K562 (cell line): ENCODE measurements at regions not wholly inside any gene's neighbourhood (a gene's known extent, or its start where the extent isn't known, plus 50 kb on each side); places are given as distances from the start of the nearest gene placed in this dataset.

Experiments used
- ATAC-seq: fragments of 200-7000 bp; cut with Tn5 transposase; 3 replicates; pipeline ENCODE4 v1.9.1; 2020; ENCODE audit warnings: moderate library complexity
- BruUV-seq: library from RNA; stranded (reverse); fragments of 400-500 nt; replicated peaks from 2 replicates; lab custom pipeline; 2021; lab: Mats Ljungman, UMichigan
- CTCF ChIA-PET: fragments of 300-600 bp; formaldehyde crosslinking; extraction: SDS; loops from one replicate; lab custom pipeline; 2021; ENCODE audit warnings: low intra/inter-chr PET ratio; lab: Yijun Ruan, JAX
- POLR2A ChIA-PET: fragments of 300-600, 350-650 bp; sonication (Branson Sonifier 250); formaldehyde crosslinking; extraction: SDS; loops from one replicate; lab custom pipeline; 2021; ENCODE audit warnings: antibody characterized with exemption, inconsistent platforms; lab: Yijun Ruan, JAX
- DNase-seq, 4 experiments: peaks; one replicate each; pipeline versions ENCODE4 v3.0.0 to v3.0.0-alpha.2; 2011 to 2018; ENCODE audit warnings: low spot score in 3 of 4, mixed read lengths in 3 of 4; ENCODE audit errors: extremely low read depth in 1 of 4
- FAIRE-seq: peaks from 2 replicates; lab custom pipeline; 2011; peaks lifted over from hg19 to GRCh38; lab: Jason Lieb, UNC
- H2AFZ ChIP-seq: 2 replicates; pipeline ENCODE4 v1.6.0; 2011; ENCODE audit warnings: low read depth, low read length, control low read depth, inconsistent platforms
- H3K27ac ChIP-seq: fragments of 200-600 bp; 3 replicates; pipeline ENCODE4 v1.8.0; 2011; ENCODE audit warnings: low read depth, mild to moderate bottlenecking, control low read depth, inconsistent platforms, low read length, moderate library complexity, mixed read lengths; ENCODE audit errors: extremely low read depth
- H3K27me3 ChIP-seq, 2 experiments: fragments of 300-600 bp in 1 of 2; 2 replicates in 1 of 2; 3 replicates in 1 of 2; pipeline versions ENCODE4 v1.6.0 to v1.8.0; 2011; ENCODE audit warnings: inconsistent platforms in 2 of 2, low read length in 2 of 2, mild to moderate bottlenecking in 1 of 2, mixed read lengths in 1 of 2, moderate library complexity in 1 of 2; ENCODE audit not compliant: control insufficient read depth in 2 of 2, insufficient read depth in 2 of 2
- H3K36me3 ChIP-seq: fragments of 300-600 bp; 3 replicates; pipeline ENCODE4 v1.8.0; 2011; ENCODE audit warnings: mild to moderate bottlenecking, low read length, inconsistent platforms; ENCODE audit not compliant: control insufficient read depth, insufficient read depth
- H3K4me1 ChIP-seq, 2 experiments: fragments of 200-600 bp in 1 of 2; replicated peaks in 1 of 2; 2 replicates in 1 of 2; 3 replicates in 1 of 2; pipeline versions ENCODE4 v1.5.1 to v1.8.0; 2011; ENCODE audit warnings: inconsistent platforms in 2 of 2, low read length in 2 of 2, mild to moderate bottlenecking in 1 of 2, mixed read lengths in 1 of 2, moderate library complexity in 1 of 2; ENCODE audit not compliant: control insufficient read depth in 2 of 2, insufficient read depth in 2 of 2
- H3K4me2 ChIP-seq: 2 replicates; pipeline ENCODE4 v1.6.1; 2011; ENCODE audit warnings: low read length, control low read depth, inconsistent platforms, mixed read lengths; ENCODE audit not compliant: insufficient read depth
- H3K4me3 ChIP-seq: fragments of 200-600 bp; sonication (generic), shearing (Covaris generic); 2 replicates; pipeline ENCODE4 v1.5.1; 2016; ENCODE audit warnings: control low read depth, inconsistent platforms
- H3K79me2 ChIP-seq: fragments of 200-600 bp; 3 replicates; pipeline ENCODE4 v1.8.0; 2011; ENCODE audit warnings: low read length, inconsistent platforms; ENCODE audit not compliant: control insufficient read depth, insufficient read depth
- H3K9ac ChIP-seq, 2 experiments: 2 replicates each; pipeline versions ENCODE4 v1.6.0 to v1.6.1; 2011; ENCODE audit warnings: low read depth in 2 of 2, low read length in 2 of 2, control low read depth in 1 of 2, inconsistent platforms in 1 of 2, mild to moderate bottlenecking in 1 of 2, mixed read lengths in 1 of 2; ENCODE audit not compliant: insufficient read depth in 1 of 2
- H3K9me1 ChIP-seq: one replicate; pipeline ENCODE4 v1.6.0; 2011; ENCODE audit warnings: inconsistent platforms, mild to moderate bottlenecking, low read length, moderate library complexity; ENCODE audit not compliant: control insufficient read depth, insufficient read depth
- H3K9me3 ChIP-seq: replicated peaks from 2 replicates; pipeline ENCODE4 v1.5.1; 2011; ENCODE audit warnings: low read depth, low read length, inconsistent platforms; ENCODE audit not compliant: control insufficient read depth, insufficient read depth
- H4K20me1 ChIP-seq: replicated peaks from 2 replicates; pipeline ENCODE4 v1.6.1; 2011; ENCODE audit warnings: low read length, inconsistent platforms, mixed read lengths; ENCODE audit not compliant: control insufficient read depth, insufficient read depth
- CEBPZ ChIP-seq: fragments of 150-350 bp; IDR thresholded peaks from 2 replicates; pipeline ENCODE4 v1.6.1; 2014; ENCODE audit warnings: low read depth, mild to moderate bottlenecking, low read length, borderline replicate concordance
- PRDM10 ChIP-seq: fragments of 450-650 bp; IDR thresholded peaks from 2 replicates; pipeline ENCODE4 v1.6.1; 2018; ENCODE audit not compliant: partially characterized antibody
- TARDBP ChIP-seq: fragments of 450-650 bp; IDR thresholded peaks from 2 replicates; pipeline ENCODE4 v1.6.1; 2016
- ZKSCAN1 ChIP-seq: fragments of 150-350 bp; IDR thresholded peaks from 2 replicates; pipeline ENCODE4 v1.6.1; 2016; ENCODE audit warnings: low read depth, low read length
- WGBS: fragments of 100-300 bp; shearing (Covaris generic); methylation state at CpG from one replicate; pipeline ENCODE4 v1.1.6; 2016; ENCODE audit warnings: low coverage, mixed read lengths; ENCODE audit not compliant: insufficient coverage; ENCODE audit errors: missing lambda C conversion rate; 5-methylcytosine and 5-hydroxymethylcytosine counted together
- in situ Hi-C: fragments of 300-500 bp; cut with MboI; formaldehyde crosslinking; loops from 4 replicates; pipeline ENCODE4 v1.15.0; 2018; ENCODE audit warnings: inconsistent platforms, mixed read lengths
- intact Hi-C: fragments of 100-400 bp; cut with micrococcal nuclease; formaldehyde crosslinking; loops from 2 replicates; pipeline ENCODE4 v1.14.2; 2022
- TF ChIP-seq, protein P1 (sequence below): sonication (generic); formaldehyde crosslinking; IDR thresholded peaks from 2 replicates; pipeline ENCODE4 v1.4.0; 2020; ENCODE audit warnings: mild to moderate bottlenecking, missing genetic modification reagents

DNA sequence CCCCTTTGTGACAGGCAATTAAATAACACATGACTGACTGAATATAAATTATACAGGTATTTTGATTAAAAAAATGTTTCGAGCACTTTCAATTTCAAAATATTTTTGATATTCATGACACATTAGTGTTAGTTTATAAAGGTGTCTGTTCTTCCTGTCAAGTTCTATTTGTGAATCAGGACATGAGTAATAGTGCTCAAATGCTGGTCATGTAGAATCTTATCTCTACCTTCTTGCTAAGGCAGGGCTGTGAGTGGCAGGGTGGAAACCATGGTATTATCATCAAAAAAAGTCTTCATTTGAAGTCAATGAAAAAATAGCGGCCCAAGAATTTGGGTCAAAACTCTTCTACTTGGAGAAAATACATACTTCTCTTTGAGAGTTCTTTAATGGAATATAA is 250.2 kb downstream of the DACT1 start:
- Histone ChIP-seq H3K27me3 (no peaks in the 10 kb centered on the region), H3K4me1 (no peaks in the 10 kb centered on the region), H3K27ac (no peak overlapping the region), H3K9me1 (no peaks in the 10 kb centered on the region), H3K36me3 (no peaks in the 10 kb centered on the region), H3K4me3 (no peak overlapping the region), H3K4me2 (no peak overlapping the region), H2AFZ (no peak overlapping the region), H3K9ac (no peak overlapping the region), H3K79me2 (no peaks in the 10 kb centered on the region), H3K9me3 (no peaks in the 10 kb centered on the region), H4K20me1 (no peaks in the 10 kb centered on the region)
- TF ChIP-seq TARDBP (no peak), CEBPZ (no peak), ZKSCAN1 (no peak), PRDM10 (no peak)
- TF ChIP-seq, protein P1, sequence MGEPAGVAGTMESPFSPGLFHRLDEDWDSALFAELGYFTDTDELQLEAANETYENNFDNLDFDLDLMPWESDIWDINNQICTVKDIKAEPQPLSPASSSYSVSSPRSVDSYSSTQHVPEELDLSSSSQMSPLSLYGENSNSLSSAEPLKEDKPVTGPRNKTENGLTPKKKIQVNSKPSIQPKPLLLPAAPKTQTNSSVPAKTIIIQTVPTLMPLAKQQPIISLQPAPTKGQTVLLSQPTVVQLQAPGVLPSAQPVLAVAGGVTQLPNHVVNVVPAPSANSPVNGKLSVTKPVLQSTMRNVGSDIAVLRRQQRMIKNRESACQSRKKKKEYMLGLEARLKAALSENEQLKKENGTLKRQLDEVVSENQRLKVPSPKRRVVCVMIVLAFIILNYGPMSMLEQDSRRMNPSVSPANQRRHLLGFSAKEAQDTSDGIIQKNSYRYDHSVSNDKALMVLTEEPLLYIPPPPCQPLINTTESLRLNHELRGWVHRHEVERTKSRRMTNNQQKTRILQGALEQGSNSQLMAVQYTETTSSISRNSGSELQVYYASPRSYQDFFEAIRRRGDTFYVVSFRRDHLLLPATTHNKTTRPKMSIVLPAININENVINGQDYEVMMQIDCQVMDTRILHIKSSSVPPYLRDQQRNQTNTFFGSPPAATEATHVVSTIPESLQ (CRISPR knock-in tag), result no peak
- ChIA-PET POLR2A (no interaction called here), CTCF (no interaction called here)
- in situ Hi-C loops (no loop called here), intact Hi-C loops (no loop called here)
- FAIRE-seq (no peak), ATAC-seq (no peak), DNase-seq (no peak)
- BruUV-seq, result no TSS peak
- WGBS, result 0% methylated on average over 2 of the region's 2 CpGs
